SK-N-DZ (cell line): ENCODE measurements at regions not wholly inside any gene's neighbourhood (a gene's known extent, or its start where the extent isn't known, plus 50 kb on each side); places are given as distances from the start of the nearest gene placed in this dataset.

ENCODE experiments used
- DNase-seq: peaks from one replicate; pipeline ENCODE4 v3.0.0-alpha.2; 2015; ENCODE audit warnings: low spot score

- DNase-seq = no peak
Measured at GRCh38 chr3:3258281-3258680, 78.8 kb upstream of the CRBN start.

- DNase-seq = no peak
Measured at GRCh38 chr3:3241596-3241995, 62.1 kb upstream of the CRBN start.

- no peak for DNase-seq
Measured at GRCh38 chr3:3240986-3241385, 61.5 kb upstream of the CRBN start.

- no peak for DNase-seq
Measured at GRCh38 chr3:3237979-3238378, 58.5 kb upstream of the CRBN start.

- DNase-seq = no peak
Measured at GRCh38 chr3:3232251-3232650, 52.8 kb upstream of the CRBN start.
